Neural progenitor cell (in vitro differentiated cells): ENCODE measurements at regions not wholly inside any gene's neighbourhood (a gene's known extent, or its start where the extent isn't known, plus 50 kb on each side); places are given as distances from the start of the nearest gene placed in this dataset.

Experiments used
- CTCF ChIP-seq: fragments of 200-600 bp; sonication (generic); IDR thresholded peaks from 2 replicates; pipeline ENCODE4 v1.5.1; 2017; ENCODE audit warnings: antibody characterized with exemption, mild to moderate bottlenecking
- EZH2 ChIP-seq: fragments of 200-600 bp; sonication (generic); IDR thresholded peaks from 2 replicates; pipeline ENCODE4 v1.6.1; 2017; ENCODE audit warnings: antibody characterized with exemption, mild to moderate bottlenecking, moderate library complexity
- EZH2phosphoT487 ChIP-seq: fragments of 200-600 bp; sonication (generic); IDR thresholded peaks from 2 replicates; pipeline ENCODE4 v1.6.1; 2017; ENCODE audit warnings: antibody characterized with exemption

DNA sequence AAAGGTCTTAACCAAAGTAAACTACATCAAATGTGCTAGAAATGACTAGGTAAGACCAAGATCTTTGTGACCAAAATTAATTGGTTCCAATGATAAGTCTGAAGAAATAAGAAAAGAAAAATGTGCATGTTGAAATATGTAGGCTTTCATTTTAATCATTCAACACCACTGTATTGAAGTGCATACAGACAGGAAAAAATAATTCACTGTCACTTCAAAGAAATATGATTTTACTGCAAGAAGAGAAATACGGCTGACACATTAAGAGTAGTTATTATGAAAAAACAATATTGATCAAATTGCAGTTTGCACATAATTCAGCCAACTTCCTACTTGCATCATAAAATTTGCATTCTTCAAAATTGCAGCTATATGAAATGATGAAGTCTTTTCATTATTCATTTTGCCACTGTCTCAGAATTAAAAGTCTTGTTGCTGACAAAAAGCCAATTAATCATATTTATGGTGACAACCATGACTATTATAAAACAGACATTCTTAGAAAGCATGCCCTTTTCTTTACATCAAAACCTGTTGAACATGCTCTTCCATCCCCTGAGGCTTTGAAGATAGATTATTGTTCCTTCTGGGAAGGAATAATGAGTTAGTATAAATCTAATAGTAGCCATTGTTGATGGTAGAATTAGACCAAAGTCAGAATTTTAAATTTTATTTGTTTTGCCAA is 405.9 kb upstream of the MAD2L1 start:
- TF ChIP-seq CTCF (no peak), EZH2 (no peak), EZH2phosphoT487 (no peak)
